ENCODE measurements at regions not wholly inside any gene's neighbourhood (a gene's known extent, or its start where the extent isn't known, plus 50 kb on each side); places are given as distances from the start of the nearest gene placed in this dataset.
A peak's percentile ranks its signal among the peaks of the same experiment; 100 is the strongest.

- Mint-ChIP-seq H3K36me3 (no peaks in the 10 kb centered on the region), H3K27ac (no peak overlapping the region), H3K4me3 (no peak overlapping the region), H3K27me3 (no peaks in the 10 kb centered on the region), H3K9me3 (peaks cover 5 to 32% (median 17%) of the 10 kb centered on the region in 3 donors), H3K4me1 (no peaks in the 10 kb centered on the region)
- no peaks in the 10 kb centered on the region for H3K27me3 ChIP-seq (replicated peaks in 1 of 2; ENCODE audit: control insufficient read depth in 2 of 2, extremely low read depth in 1 of 2, insufficient read depth in 2 of 2, low read length in 1 of 2)
- no peak overlapping the region for H3K4me3 ChIP-seq (ENCODE audit: control insufficient read depth in 1 of 2, extremely low read depth in 1 of 2, low read length in 1 of 2)
- DNase-seq (no peak), ATAC-seq (replicated peaks in 1 of 4) (no peak)
- no CpG with 5 or more reads among the region's 1 CpG for WGBS (ENCODE audit: insufficient coverage)
- no peak overlapping the region for H3K27ac ChIP-seq (ENCODE audit: low read length)
- CTCF ChIA-PET, result no interaction called here
- no peaks in the 10 kb centered on the region for H3K9me3 ChIP-seq
- POLR2A ChIA-PET, result no interaction called here
- H3K4me1 ChIP-seq (ENCODE audit: control insufficient read depth in 1 of 2, extremely low read depth in 1 of 2, insufficient read depth in 2 of 2, low read length in 2 of 2), result no peaks in the 10 kb centered on the region
- no peaks in the 10 kb centered on the region for H3K36me3 ChIP-seq (ENCODE audit: control insufficient read depth in 2 of 2, extremely low read depth in 1 of 2, insufficient read depth in 1 of 2, low read length in 1 of 2)
Observed at GRCh38 chrX:8346060-8346459, 118.6 kb upstream of the VCX3B start.

- ChIA-PET POLR2A (no interaction called here), CTCF (no interaction called here)
- no peaks in the 10 kb centered on the region for H3K4me1 Mint-ChIP-seq
- no peaks in the 10 kb centered on the region for H3K36me3 ChIP-seq (ENCODE audit: control insufficient read depth in 2 of 2, extremely low read depth in 1 of 2, insufficient read depth in 1 of 2, low read length in 1 of 2)
- H3K4me3 Mint-ChIP-seq, result no peak overlapping the region
- DNase-seq (no peak), ATAC-seq (replicated peaks in 1 of 4) (no peak)
- no CpG with 5 or more reads among the region's 3 CpGs for WGBS (ENCODE audit: insufficient coverage)
- no peak overlapping the region for H3K27ac ChIP-seq (ENCODE audit: low read length)
- peaks cover 5 to 29% (median 22%) of the 10 kb centered on the region in 3 donors for H3K9me3 Mint-ChIP-seq
- H3K36me3 Mint-ChIP-seq, result no peaks in the 10 kb centered on the region
- no peak overlapping the region for H3K27ac Mint-ChIP-seq
- no peaks in the 10 kb centered on the region for H3K27me3 Mint-ChIP-seq
- no peaks in the 10 kb centered on the region for H3K4me1 ChIP-seq (ENCODE audit: control insufficient read depth in 1 of 2, extremely low read depth in 1 of 2, insufficient read depth in 2 of 2, low read length in 2 of 2)
- no peaks in the 10 kb centered on the region for H3K27me3 ChIP-seq (replicated peaks in 1 of 2; ENCODE audit: control insufficient read depth in 2 of 2, extremely low read depth in 1 of 2, insufficient read depth in 2 of 2, low read length in 1 of 2)
- H3K4me3 ChIP-seq (ENCODE audit: control insufficient read depth in 1 of 2, extremely low read depth in 1 of 2, low read length in 1 of 2), result no peak overlapping the region
- H3K9me3 ChIP-seq, result no peaks in the 10 kb centered on the region
Observed at GRCh38 chrX:8346892-8347291, 117.7 kb upstream of the VCX3B start.

- no CpG with 5 or more reads among the region's 1 CpG for WGBS (ENCODE audit: insufficient coverage)
- no peak for DNase-seq
- Mint-ChIP-seq H3K4me1 (no peaks in the 10 kb centered on the region), H3K36me3 (no peaks in the 10 kb centered on the region), H3K27ac (no peak overlapping the region), H3K27me3 (no peaks in the 10 kb centered on the region), H3K9me3 (peaks cover 3 to 17% (median 14%) of the 10 kb centered on the region in 3 donors), H3K4me3 (no peak overlapping the region)
- no peaks in the 10 kb centered on the region for H3K36me3 ChIP-seq (ENCODE audit: control insufficient read depth in 2 of 2, extremely low read depth in 1 of 2, insufficient read depth in 1 of 2, low read length in 1 of 2)
- ChIA-PET POLR2A (no interaction called here), CTCF (no interaction called here)
- no peaks in the 10 kb centered on the region for H3K27me3 ChIP-seq (replicated peaks in 1 of 2; ENCODE audit: control insufficient read depth in 2 of 2, extremely low read depth in 1 of 2, insufficient read depth in 2 of 2, low read length in 1 of 2)
- no peaks in the 10 kb centered on the region for H3K9me3 ChIP-seq
- H3K4me1 ChIP-seq (ENCODE audit: control insufficient read depth in 1 of 2, extremely low read depth in 1 of 2, insufficient read depth in 2 of 2, low read length in 2 of 2), result no peaks in the 10 kb centered on the region
- no peak for ATAC-seq (replicated peaks in 1 of 4)
- H3K27ac ChIP-seq (ENCODE audit: low read length), result no peak overlapping the region
- no peak overlapping the region for H3K4me3 ChIP-seq (ENCODE audit: control insufficient read depth in 1 of 2, extremely low read depth in 1 of 2, low read length in 1 of 2)
Observed at GRCh38 chrX:8349816-8350544, 114.7 kb upstream of the VCX3B start.

- H3K9me3 Mint-ChIP-seq, result peaks cover 0 to 5% (median 0%) of the 10 kb centered on the region in 3 donors
- no peak overlapping the region for H3K4me3 Mint-ChIP-seq
- no peaks in the 10 kb centered on the region for H3K4me1 Mint-ChIP-seq
- Histone ChIP-seq H3K4me1 (ENCODE audit: control insufficient read depth in 1 of 2, extremely low read depth in 1 of 2, insufficient read depth in 2 of 2, low read length in 2 of 2) (no peaks in the 10 kb centered on the region), H3K36me3 (ENCODE audit: control insufficient read depth in 2 of 2, extremely low read depth in 1 of 2, insufficient read depth in 1 of 2, low read length in 1 of 2) (no peaks in the 10 kb centered on the region), H3K9me3 (no peaks in the 10 kb centered on the region), H3K27ac (ENCODE audit: low read length) (no peak overlapping the region), H3K4me3 (ENCODE audit: control insufficient read depth in 1 of 2, extremely low read depth in 1 of 2, low read length in 1 of 2) (no peak overlapping the region), H3K27me3 (replicated peaks in 1 of 2; ENCODE audit: control insufficient read depth in 2 of 2, extremely low read depth in 1 of 2, insufficient read depth in 2 of 2, low read length in 1 of 2) (no peaks in the 10 kb centered on the region)
- no peak overlapping the region for H3K27ac Mint-ChIP-seq
- no peaks in the 10 kb centered on the region for H3K27me3 Mint-ChIP-seq
- WGBS (ENCODE audit: insufficient coverage), result no CpG with 5 or more reads among the region's 3 CpGs
- ATAC-seq (replicated peaks in 1 of 4), result no peak
- POLR2A ChIA-PET, result no interaction called here
- DNase-seq, result no peak
- no peaks in the 10 kb centered on the region for H3K36me3 Mint-ChIP-seq
- CTCF ChIA-PET, result no interaction called here
Observed at GRCh38 chrX:8358302-8358701, 106.3 kb upstream of the VCX3B start.

GRCh38 chrX:8364369-8365141 lies 100.1 kb upstream of the VCX3B start:
- Mint-ChIP-seq H3K9me3 (peaks cover 4 to 10% (median 6%) of the 10 kb centered on the region in 3 donors), H3K4me3 (no peak overlapping the region), H3K36me3 (no peaks in the 10 kb centered on the region), H3K27me3 (no peaks in the 10 kb centered on the region), H3K27ac (no peak overlapping the region), H3K4me1 (no peaks in the 10 kb centered on the region)
- no peak for ATAC-seq (replicated peaks in 1 of 4)
- H3K36me3 ChIP-seq (ENCODE audit: control insufficient read depth in 2 of 2, extremely low read depth in 1 of 2, insufficient read depth in 1 of 2, low read length in 1 of 2), result no peaks in the 10 kb centered on the region
- no peaks in the 10 kb centered on the region for H3K4me1 ChIP-seq (ENCODE audit: control insufficient read depth in 1 of 2, extremely low read depth in 1 of 2, insufficient read depth in 2 of 2, low read length in 2 of 2)
- WGBS (ENCODE audit: insufficient coverage), result 33% methylated on average over 2 of the region's 13 CpGs
- ChIA-PET POLR2A (no interaction called here), CTCF (interaction anchor here in 1 of 2 donors (0.6 kb wide), 1 partner anchor 1509 kb away, joined by 3 read pairs; no protein-coding TSS in a partner anchor)
- H3K4me3 ChIP-seq (ENCODE audit: control insufficient read depth in 1 of 2, extremely low read depth in 1 of 2, low read length in 1 of 2), result no peak overlapping the region
- DNase-seq, result peak in 1 of 35 experiments; percentile 0
- H3K9me3 ChIP-seq, result no peaks in the 10 kb centered on the region
- no peaks in the 10 kb centered on the region for H3K27me3 ChIP-seq (replicated peaks in 1 of 2; ENCODE audit: control insufficient read depth in 2 of 2, extremely low read depth in 1 of 2, insufficient read depth in 2 of 2, low read length in 1 of 2)
- H3K27ac ChIP-seq (ENCODE audit: low read length), result no peak overlapping the region

- H3K4me3 Mint-ChIP-seq, result no peak overlapping the region
- WGBS (ENCODE audit: insufficient coverage), result no CpG with 5 or more reads among the region's 2 CpGs
Observed at GRCh38 chrX:8366481-8366880, 98.1 kb upstream of the VCX3B start.

More at GRCh38 chrX:8366481-8366880, 98.1 kb upstream of the VCX3B start:
- H3K9me3 Mint-ChIP-seq, result peaks cover 11 to 14% (median 11%) of the 10 kb centered on the region in 3 donors
- H3K27me3 ChIP-seq (replicated peaks in 1 of 2; ENCODE audit: control insufficient read depth in 2 of 2, extremely low read depth in 1 of 2, insufficient read depth in 2 of 2, low read length in 1 of 2), result no peaks in the 10 kb centered on the region
- no peaks in the 10 kb centered on the region for H3K36me3 Mint-ChIP-seq
- no peaks in the 10 kb centered on the region for H3K27me3 Mint-ChIP-seq
- H3K4me3 ChIP-seq (ENCODE audit: control insufficient read depth in 1 of 2, extremely low read depth in 1 of 2, low read length in 1 of 2), result no peak overlapping the region
- CTCF ChIA-PET, result no interaction called here
- H3K36me3 ChIP-seq (ENCODE audit: control insufficient read depth in 2 of 2, extremely low read depth in 1 of 2, insufficient read depth in 1 of 2, low read length in 1 of 2), result no peaks in the 10 kb centered on the region
- no peaks in the 10 kb centered on the region for H3K4me1 Mint-ChIP-seq
- H3K27ac Mint-ChIP-seq, result no peak overlapping the region
- no peak overlapping the region for H3K27ac ChIP-seq (ENCODE audit: low read length)
- no peak for DNase-seq
- H3K4me1 ChIP-seq (ENCODE audit: control insufficient read depth in 1 of 2, extremely low read depth in 1 of 2, insufficient read depth in 2 of 2, low read length in 2 of 2), result no peaks in the 10 kb centered on the region
- POLR2A ChIA-PET, result no interaction called here
- H3K9me3 ChIP-seq, result no peaks in the 10 kb centered on the region
- ATAC-seq (replicated peaks in 1 of 4), result no peak
